Right lobe of liver (tissue), 6 donors: ENCODE measurements at regions not wholly inside any gene's neighbourhood (a gene's known extent, or its start where the extent isn't known, plus 50 kb on each side); places are given as distances from the start of the nearest gene placed in this dataset.

Experiments used
- ATAC-seq, 4 donors: fragments of 200-7000 bp; cut with Tn5 transposase; one replicate each; pipeline ENCODE4 v1.9.1; 2020; ENCODE audit warnings: mild to moderate bottlenecking in 4 of 4, moderate library complexity in 4 of 4
- DNase-seq, 3 donors: peaks; one replicate each; pipeline ENCODE4 v3.0.0-alpha.2; 2020
- H3K27ac ChIP-seq, 3 donors: fragments of 200-600 bp; one replicate each; pipeline ENCODE4 v1.8.0; 2022
- H3K27me3 ChIP-seq, 2 donors: fragments of 200-600 bp; one replicate each; pipeline ENCODE4 v1.8.0; 2022
- H3K36me3 ChIP-seq, 4 donors: fragments of 200-600 bp; sonication (generic) in 1 of 4; one replicate each; pipeline versions ENCODE4 v1.5.1 to v1.8.0; 2017 to 2022; ENCODE audit warnings: control low read depth in 1 of 4
- H3K4me1 ChIP-seq, 4 donors: fragments of 200-600 bp; sonication (generic) in 1 of 4; one replicate each; pipeline versions ENCODE4 v1.5.1 to v1.8.0; 2017 to 2022; ENCODE audit warnings: control low read depth in 1 of 4
- H3K4me3 ChIP-seq, 3 donors: fragments of 200-600 bp; one replicate each; pipeline ENCODE4 v1.8.0; 2022
- H3K9me3 ChIP-seq, 4 donors: fragments of 200-600 bp; sonication (generic) in 1 of 4; one replicate each; pipeline versions ENCODE4 v1.5.1 to v1.8.0; 2017 to 2022; ENCODE audit warnings: control low read depth in 1 of 4
- CTCF ChIP-seq, 4 donors: fragments of 200-600 bp in 3 of 4; fragments of 450-650 bp in 1 of 4; IDR thresholded peaks; one replicate each; pipeline versions ENCODE4 v1.5.1 to v1.8.0; 2016 to 2022; ENCODE audit warnings: antibody characterized with exemption in 4 of 4, mild to moderate bottlenecking in 2 of 4
- POLR2A ChIP-seq: fragments of 450-650 bp; IDR thresholded peaks from one replicate; pipeline ENCODE4 v1.6.1; 2017; ENCODE audit warnings: antibody characterized with exemption, mild to moderate bottlenecking
- WGBS: methylation state at CpG from one replicate; pipeline ENCODE4 v1.1.6; 2018; ENCODE audit warnings: low coverage, low lambda C conversion rate; ENCODE audit not compliant: insufficient coverage; ENCODE audit errors: missing lambda C conversion rate; 5-methylcytosine and 5-hydroxymethylcytosine counted together
- intact Hi-C, 2 donors: fragments of 100-400 bp; cut with DNase I; formaldehyde crosslinking; loops; one replicate each; pipeline versions ENCODE4 v1.11.2 to v1.14.1; 2022
- donor health status: DM: no; HTN: yes; CAD: no.
- donor health status: DM: no; HTN: no; CAD: no.
- donor health status: DM: no; HTN: no; CAD: no.
- donor health status: DM: no; HTN: yes; CAD: no.
- donor health status: DM: no; HTN: yes; CAD: no.

GRCh38 chr4:185883591-185883990 is 71.6 kb upstream of the SORBS2 start:
- TF ChIP-seq CTCF (IDR thresholded peaks at IDR 0.05) (no peak), POLR2A (no peak)
- ATAC-seq: no peak
- intact Hi-C loops: no loop called here
- Histone ChIP-seq H3K4me1 (peaks cover 0 to 4% (median 0%) of the 10 kb centered on the region in 4 donors), H3K36me3 (no peaks in the 10 kb centered on the region), H3K27me3 (no peaks in the 10 kb centered on the region), H3K9me3 (no peaks in the 10 kb centered on the region), H3K27ac (no peak overlapping the region), H3K4me3 (no peak overlapping the region)
- no peak for DNase-seq
- 96% methylated on average over 5 of the region's 5 CpGs for WGBS

- H3K4me3 ChIP-seq: no peak overlapping the region
- H3K4me1 ChIP-seq: peaks cover 0 to 4% (median 0%) of the 10 kb centered on the region in 4 donors
- 86% methylated on average over 6 of the region's 6 CpGs for WGBS
- no peak for ATAC-seq
- no peaks in the 10 kb centered on the region for H3K27me3 ChIP-seq
- DNase-seq: no peak
- H3K27ac ChIP-seq: no peak overlapping the region
- intact Hi-C loops: no loop called here
- H3K9me3 ChIP-seq: no peaks in the 10 kb centered on the region
- no peaks in the 10 kb centered on the region for H3K36me3 ChIP-seq
- TF ChIP-seq CTCF (IDR thresholded peaks at IDR 0.05): no peak
- no peak for TF ChIP-seq POLR2A
Observed at GRCh38 chr4:185885075-185885474, 73.1 kb upstream of the SORBS2 start.

- DNase-seq (no peak), ATAC-seq (no peak)
- Histone ChIP-seq H3K4me1 (no peaks in the 10 kb centered on the region), H3K36me3 (no peaks in the 10 kb centered on the region), H3K27me3 (no peaks in the 10 kb centered on the region), H3K4me3 (no peak overlapping the region), H3K9me3 (no peaks in the 10 kb centered on the region), H3K27ac (no peak overlapping the region)
- 78% methylated on average over 6 of the region's 6 CpGs for WGBS
- intact Hi-C loops: no loop called here
- TF ChIP-seq POLR2A (no peak), CTCF (IDR thresholded peaks at IDR 0.05) (no peak)
Observed at GRCh38 chr4:185885604-185886003, 73.6 kb upstream of the SORBS2 start.

- ATAC-seq: no peak
- intact Hi-C loops: no loop called here
- WGBS: 58% methylated on average over 14 of the region's 15 CpGs
Observed at GRCh38 chr4:185886832-185887524, 75.0 kb upstream of the SORBS2 start.

More at GRCh38 chr4:185886832-185887524, 75.0 kb upstream of the SORBS2 start:
- no peak for DNase-seq
- H3K9me3 ChIP-seq: no peaks in the 10 kb centered on the region
- H3K27ac ChIP-seq: no peak overlapping the region
- no peaks in the 10 kb centered on the region for H3K36me3 ChIP-seq
- H3K4me1 ChIP-seq: peaks cover 0 to 2% (median 0%) of the 10 kb centered on the region in 4 donors
- TF ChIP-seq POLR2A: no peak
- TF ChIP-seq CTCF (IDR thresholded peaks at IDR 0.05): no peak
- H3K4me3 ChIP-seq: no peak overlapping the region
- H3K27me3 ChIP-seq: no peaks in the 10 kb centered on the region
